Ectodermal cell (in vitro differentiated cells): ENCODE measurements at regions not wholly inside any gene's neighbourhood (a gene's known extent, or its start where the extent isn't known, plus 50 kb on each side); places are given as distances from the start of the nearest gene placed in this dataset.

ENCODE experiments used
- H3K27ac ChIP-seq: 2 replicates; pipeline ENCODE4 v1.7.0; 2013; ENCODE audit warnings: mild to moderate bottlenecking, low read depth, low read length; ENCODE audit not compliant: insufficient read depth, poor library complexity, severe bottlenecking
- H3K27me3 ChIP-seq: 2 replicates; pipeline ENCODE4 v1.7.0; 2013; ENCODE audit warnings: mild to moderate bottlenecking, low read length; ENCODE audit not compliant: insufficient read depth, control insufficient read depth, poor library complexity, severe bottlenecking
- H3K36me3 ChIP-seq: one replicate; pipeline ENCODE4 v1.7.0; 2013; ENCODE audit warnings: low read length; ENCODE audit not compliant: control insufficient read depth, insufficient read depth
- H3K4me1 ChIP-seq: one replicate; pipeline ENCODE4 v1.7.0; 2013; ENCODE audit warnings: low read length; ENCODE audit not compliant: control insufficient read depth, insufficient read depth
- H3K4me3 ChIP-seq: 2 replicates; pipeline ENCODE4 v1.7.0; 2013; ENCODE audit warnings: low read depth, low read length, control low read depth; ENCODE audit not compliant: insufficient read depth
- H3K9me3 ChIP-seq: 2 replicates; pipeline ENCODE4 v1.7.0; 2013; ENCODE audit warnings: mild to moderate bottlenecking, low read length, moderate library complexity; ENCODE audit not compliant: control insufficient read depth
- WGBS, 2 experiments: methylation state at CpG; one replicate each; pipeline ENCODE4 v1.1.7; 2013; ENCODE audit warnings: missing lambda C conversion rate in 2 of 2; 5-methylcytosine and 5-hydroxymethylcytosine counted together

DNA sequence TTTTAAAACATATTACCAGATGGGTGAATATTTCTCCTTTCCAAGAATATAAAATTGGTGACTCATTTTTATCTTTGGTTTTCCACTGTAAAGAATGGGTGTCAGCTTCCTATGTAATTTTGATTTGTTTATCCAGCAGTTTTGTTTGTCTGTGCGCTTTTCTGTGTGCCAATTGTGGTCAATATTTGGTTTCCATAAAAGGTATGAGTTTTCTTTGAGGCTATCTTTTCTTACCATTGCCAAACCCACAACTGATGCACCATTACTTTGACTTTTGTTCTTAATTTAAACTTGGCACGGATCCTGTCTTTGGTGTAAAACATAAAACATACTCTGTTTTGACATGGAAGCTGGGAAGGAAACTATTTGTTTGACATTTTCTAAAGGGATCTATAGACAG lies 78.8 kb upstream of the NAV3 start:
- H3K27ac ChIP-seq: no peak overlapping the region

DNA sequence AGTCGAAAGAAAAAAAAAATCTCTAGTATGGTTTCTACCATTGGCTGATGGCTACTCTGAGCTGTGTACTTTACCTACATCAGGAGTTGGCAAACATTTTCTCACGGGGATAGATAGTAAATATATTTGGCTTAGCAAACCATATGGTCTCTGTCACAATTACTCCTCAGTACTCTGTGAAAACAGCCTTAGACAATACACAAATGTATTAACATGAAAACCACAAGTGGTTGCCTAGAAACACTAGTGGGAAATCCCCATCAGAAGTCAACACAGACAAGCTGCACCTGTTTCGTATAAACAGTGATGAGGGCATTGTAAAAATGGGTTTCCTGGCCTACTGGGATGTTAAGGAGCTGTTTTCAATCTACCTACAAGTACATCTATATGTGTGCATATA lies 84.6 kb upstream of the NAV3 start:
- Histone ChIP-seq H3K27ac (no peak overlapping the region), H3K36me3 (no peaks in the 10 kb centered on the region), H3K27me3 (no peaks in the 10 kb centered on the region), H3K9me3 (no peaks in the 10 kb centered on the region), H3K4me3 (no peak overlapping the region), H3K4me1 (no peaks in the 10 kb centered on the region)
- WGBS, 2 experiments: 89% methylated on average over 2 of the region's 3 CpGs; no CpG with 5 or more reads in 1 of the 2 experiments

More for the DNA sequence above, 78.8 kb upstream of the NAV3 start:
- no peaks in the 10 kb centered on the region for H3K36me3 ChIP-seq
- 75 to 88% methylated on average over 2 of the region's 2 CpGs for WGBS, 2 experiments
- no peaks in the 10 kb centered on the region for H3K4me1 ChIP-seq
- H3K4me3 ChIP-seq: no peak overlapping the region
- no peaks in the 10 kb centered on the region for H3K9me3 ChIP-seq
- H3K27me3 ChIP-seq: no peaks in the 10 kb centered on the region

DNA sequence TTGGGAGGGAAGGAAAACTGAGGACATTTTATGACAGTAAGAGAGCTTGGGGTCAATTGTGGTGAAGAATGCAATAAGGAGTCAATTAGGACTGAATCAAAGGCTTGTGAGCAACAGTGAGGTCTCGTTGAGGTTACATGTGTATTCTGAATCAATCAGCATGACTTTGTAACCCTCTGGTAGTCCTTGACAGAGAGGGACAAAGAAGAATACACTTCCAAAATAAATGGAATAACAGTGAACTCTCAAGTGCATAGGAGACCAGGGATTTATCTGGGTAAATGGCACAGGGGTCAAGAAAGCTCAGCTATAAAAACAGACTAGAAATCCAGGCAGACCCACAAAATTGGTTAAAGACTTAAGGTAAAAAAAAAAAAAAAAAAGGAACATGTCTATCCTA lies 85.1 kb upstream of the NAV3 start:
- 85 to 88% methylated on average over 1 of the region's 1 CpG for WGBS, 2 experiments
- H3K9me3 ChIP-seq: no peaks in the 10 kb centered on the region
- no peaks in the 10 kb centered on the region for H3K36me3 ChIP-seq

DNA sequence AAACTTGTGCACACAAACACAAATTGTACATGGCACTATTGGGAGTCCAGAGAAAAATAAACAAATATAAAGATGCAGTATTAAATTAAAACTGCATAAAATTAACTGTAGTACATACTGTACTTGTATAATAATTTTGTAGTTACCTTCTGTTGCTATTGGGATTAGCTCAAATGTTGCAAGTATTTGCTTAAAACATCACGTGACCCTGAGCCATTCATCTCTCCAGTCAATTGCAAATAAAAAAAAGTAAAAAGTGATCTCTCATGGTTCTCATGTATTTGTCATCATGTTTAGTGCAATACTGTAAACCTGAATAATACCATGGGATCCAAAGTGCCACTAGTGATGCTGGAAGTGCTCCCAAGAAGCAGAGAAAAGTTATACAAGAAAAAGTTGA lies 88.1 kb upstream of the NAV3 start:
- 100% methylated on average over 1 of the region's 1 CpG; no CpG with 5 or more reads in 1 of the 2 experiments for WGBS, 2 experiments
- H3K27ac ChIP-seq: no peak overlapping the region
- H3K4me3 ChIP-seq: no peak overlapping the region
- H3K36me3 ChIP-seq: no peaks in the 10 kb centered on the region
- H3K9me3 ChIP-seq: no peaks in the 10 kb centered on the region
- no peaks in the 10 kb centered on the region for H3K27me3 ChIP-seq
- no peaks in the 10 kb centered on the region for H3K4me1 ChIP-seq

More for the DNA sequence above, 85.1 kb upstream of the NAV3 start:
- Histone ChIP-seq H3K4me3 (no peak overlapping the region), H3K4me1 (no peaks in the 10 kb centered on the region), H3K27me3 (no peaks in the 10 kb centered on the region), H3K27ac (no peak overlapping the region)

DNA sequence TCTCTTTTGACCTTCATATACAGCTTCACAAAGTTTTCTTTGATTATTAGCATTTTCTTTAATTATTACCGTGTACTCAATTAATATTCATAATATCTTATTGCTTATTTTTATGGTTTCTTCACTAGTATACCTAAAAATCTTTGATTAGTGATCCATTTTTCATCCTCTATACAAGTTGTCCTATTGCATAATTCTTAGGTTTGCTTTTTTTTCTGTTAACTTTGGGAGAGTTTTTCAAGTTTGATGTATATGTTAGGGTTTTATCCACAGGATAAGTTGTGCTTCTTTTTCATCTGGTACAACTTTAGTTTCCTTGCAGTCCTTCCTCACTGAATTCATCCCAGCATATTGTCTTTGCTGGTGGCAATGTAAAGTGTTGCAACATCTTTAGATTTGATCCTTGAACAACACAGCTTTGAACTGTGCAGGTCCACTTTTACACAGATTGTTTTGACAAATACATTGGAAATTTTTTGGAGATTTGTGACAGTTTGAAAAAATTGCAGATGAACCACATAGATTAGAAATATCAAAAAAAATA lies 88.6 kb upstream of the NAV3 start:
- WGBS, 2 experiments: no CpG with 5 or more reads among the region's 1 CpG
- Histone ChIP-seq H3K9me3 (no peaks in the 10 kb centered on the region), H3K27me3 (no peaks in the 10 kb centered on the region)

DNA sequence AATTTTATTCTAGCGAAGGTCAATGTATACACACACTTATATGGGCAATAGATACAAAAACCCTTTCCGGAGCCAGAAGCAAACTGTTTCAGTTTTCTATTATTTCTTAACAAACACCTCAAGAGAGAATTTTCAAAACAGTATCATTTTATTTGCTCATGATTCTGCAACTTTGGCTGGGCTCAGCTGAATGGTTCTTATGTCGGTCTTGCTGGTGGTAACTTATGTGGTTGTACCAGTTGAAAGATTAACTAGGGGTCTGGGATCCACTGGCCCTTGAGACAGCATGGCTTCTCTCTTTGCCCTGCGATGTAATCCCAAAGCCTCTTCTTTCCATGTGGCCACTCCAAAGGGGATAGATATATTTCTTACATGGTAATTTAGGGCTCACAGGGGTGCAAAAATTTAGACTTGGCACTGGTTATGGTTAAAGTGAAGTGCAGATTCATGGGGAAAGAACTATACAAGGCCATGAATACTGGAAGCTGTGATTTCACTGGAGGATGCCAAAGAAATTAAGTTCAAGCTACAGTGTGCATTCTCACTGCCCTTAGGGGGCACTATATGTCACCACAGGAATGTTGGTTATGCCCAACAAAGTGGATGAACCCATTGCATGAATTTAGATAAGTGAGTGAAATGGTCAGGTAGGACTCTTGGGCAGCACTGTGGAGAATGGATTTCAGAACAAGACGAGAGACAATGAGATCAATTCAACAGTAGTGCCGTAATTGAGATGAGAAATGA lies 94.3 kb upstream of the NAV3 start:
- Histone ChIP-seq H3K27me3 (no peaks in the 10 kb centered on the region), H3K4me1 (no peaks in the 10 kb centered on the region), H3K27ac (no peak overlapping the region), H3K36me3 (no peaks in the 10 kb centered on the region), H3K4me3 (no peak overlapping the region), H3K9me3 (no peaks in the 10 kb centered on the region)
- WGBS, 2 experiments: 93 to 97% methylated on average over 6 of the region's 6 CpGs

More for the DNA sequence above, 88.6 kb upstream of the NAV3 start:
- no peaks in the 10 kb centered on the region for H3K36me3 ChIP-seq
- H3K27ac ChIP-seq: no peak overlapping the region
- no peaks in the 10 kb centered on the region for H3K4me1 ChIP-seq
- no peak overlapping the region for H3K4me3 ChIP-seq

DNA sequence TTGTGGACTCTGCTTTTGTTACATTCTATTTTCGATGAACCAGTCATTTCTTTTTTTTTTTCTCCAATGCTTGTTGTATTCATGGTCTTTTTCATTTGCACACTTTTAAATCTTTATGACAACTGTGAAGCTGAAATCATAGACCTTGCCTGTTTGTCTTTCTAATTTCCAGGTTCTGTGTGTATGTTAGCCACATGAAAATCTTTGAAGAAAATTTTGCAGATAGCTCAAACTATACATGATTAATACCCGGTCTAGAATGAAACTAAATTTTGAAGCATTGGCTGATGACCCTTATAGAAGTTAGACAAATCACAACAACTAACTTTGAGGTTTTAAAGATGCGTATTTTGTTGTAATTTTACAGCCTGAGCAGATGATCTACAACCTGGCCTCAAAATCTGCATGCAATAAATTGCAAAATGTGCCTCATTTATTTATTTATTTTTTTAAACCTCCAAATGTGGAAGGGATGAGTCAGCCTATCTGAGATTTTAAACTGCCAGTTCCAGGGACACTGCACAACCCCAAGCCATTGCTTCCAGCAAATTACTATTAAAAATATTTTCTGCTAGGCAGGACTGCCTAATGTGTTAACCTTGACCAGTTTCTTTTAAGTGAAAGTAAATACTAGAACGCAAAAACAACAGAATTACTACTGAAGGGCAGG lies 96.3 kb upstream of the NAV3 start:
- no peaks in the 10 kb centered on the region for H3K4me1 ChIP-seq
- H3K9me3 ChIP-seq: no peaks in the 10 kb centered on the region
- no peak overlapping the region for H3K4me3 ChIP-seq
- no peak overlapping the region for H3K27ac ChIP-seq
- 91 to 93% methylated on average over 1 to 4 of the region's 4 CpGs for WGBS, 2 experiments
- H3K27me3 ChIP-seq: no peaks in the 10 kb centered on the region
- H3K36me3 ChIP-seq: no peaks in the 10 kb centered on the region

DNA sequence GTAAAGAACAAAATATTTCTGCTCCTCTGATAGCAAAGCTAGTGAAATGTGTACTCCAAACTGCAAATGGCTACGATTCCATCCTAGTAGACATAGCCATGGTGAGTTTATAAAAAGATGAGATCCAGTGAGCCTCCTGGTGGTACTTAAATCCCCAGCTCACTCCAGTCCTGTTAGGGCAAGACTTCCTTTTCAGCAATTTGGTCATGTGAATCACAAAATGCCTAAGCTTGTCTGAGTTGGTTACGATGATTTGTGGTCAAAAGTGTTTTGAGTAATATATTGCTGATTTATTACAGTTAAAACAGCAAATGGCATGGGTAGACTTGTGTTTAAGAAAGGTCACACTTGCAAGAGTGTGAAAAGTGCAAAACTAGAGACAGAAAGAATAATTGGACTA lies 102.7 kb upstream of the NAV3 start:
- H3K4me3 ChIP-seq: no peak overlapping the region
- no peaks in the 10 kb centered on the region for H3K4me1 ChIP-seq
- H3K36me3 ChIP-seq: no peaks in the 10 kb centered on the region
- H3K9me3 ChIP-seq: no peaks in the 10 kb centered on the region
- no peaks in the 10 kb centered on the region for H3K27me3 ChIP-seq
- 94 to 95% methylated on average over 2 of the region's 2 CpGs for WGBS, 2 experiments
- no peak overlapping the region for H3K27ac ChIP-seq

DNA sequence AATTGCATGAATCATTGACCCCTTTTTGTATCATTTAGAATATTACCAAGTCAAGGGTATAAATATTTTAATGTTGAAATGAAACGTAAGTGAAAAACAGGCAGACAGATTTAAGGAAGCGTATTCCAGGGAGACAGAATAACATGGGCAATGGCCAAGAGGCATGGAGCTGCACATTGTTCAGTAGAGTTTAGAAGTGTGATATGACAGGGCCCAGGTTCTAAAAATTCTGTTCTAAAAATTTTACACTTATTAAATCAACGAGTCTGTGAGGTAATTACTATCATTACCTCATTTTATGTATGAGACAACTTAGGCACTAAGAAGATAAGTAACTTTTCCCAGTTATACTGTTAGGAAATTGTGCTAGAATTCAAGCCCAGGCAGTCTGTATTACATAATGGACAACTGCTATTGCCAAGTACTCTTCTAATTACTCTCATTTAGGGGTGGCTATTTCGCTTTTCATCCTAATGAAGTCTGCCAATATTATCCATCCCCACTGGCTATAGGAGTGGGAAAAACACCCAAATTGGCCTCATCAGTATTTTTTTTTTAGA lies 103.2 kb upstream of the NAV3 start:
- Histone ChIP-seq H3K9me3 (no peaks in the 10 kb centered on the region), H3K27me3 (no peaks in the 10 kb centered on the region), H3K4me3 (no peak overlapping the region), H3K27ac (no peak overlapping the region), H3K4me1 (no peaks in the 10 kb centered on the region), H3K36me3 (no peaks in the 10 kb centered on the region)
- 92 to 97% methylated on average over 3 to 4 of the region's 4 CpGs for WGBS, 2 experiments

DNA sequence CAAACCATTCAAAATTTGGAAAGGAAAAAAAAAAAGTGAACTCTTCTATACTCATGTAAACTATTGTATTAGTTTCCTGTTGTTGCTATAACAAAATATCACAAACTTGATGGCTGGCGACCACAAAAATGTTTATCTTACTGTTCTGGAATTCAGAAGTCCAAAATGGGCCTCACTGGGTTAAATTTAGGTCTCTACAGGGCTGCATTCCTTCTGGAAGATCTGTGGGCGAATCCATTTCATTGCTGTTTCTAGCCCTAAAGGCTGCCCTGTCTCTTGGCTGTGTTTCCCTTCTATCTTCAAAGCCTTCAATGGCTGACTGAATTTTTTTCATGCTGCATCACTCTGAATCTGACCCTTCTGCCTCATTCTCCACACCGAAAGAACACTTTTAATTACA lies 105.1 kb upstream of the NAV3 start:
- H3K9me3 ChIP-seq: no peaks in the 10 kb centered on the region
- peak overlapping the region; percentile 19 for H3K27ac ChIP-seq
- no peak overlapping the region for H3K4me3 ChIP-seq
- H3K27me3 ChIP-seq: no peaks in the 10 kb centered on the region
- 89 to 93% methylated on average over 3 of the region's 3 CpGs for WGBS, 2 experiments
- no peaks in the 10 kb centered on the region for H3K4me1 ChIP-seq
- H3K36me3 ChIP-seq: no peaks in the 10 kb centered on the region
